HEK293 (cell line): ENCODE measurements at regions not wholly inside any gene's neighbourhood (a gene's known extent, or its start where the extent isn't known, plus 50 kb on each side); places are given as distances from the start of the nearest gene placed in this dataset.

ENCODE experiments used
- CTCF ChIA-PET: fragments of 350-600 bp; formaldehyde crosslinking; extraction: SDS; loops from one replicate; lab custom pipeline; 2021; ENCODE audit warnings: antibody characterized with exemption; lab: Yijun Ruan, JAX
- POLR2A ChIA-PET: fragments of 300-600 bp; formaldehyde crosslinking; extraction: SDS; loops from one replicate; lab custom pipeline; 2020; ENCODE audit warnings: antibody characterized with exemption, inconsistent platforms; lab: Yijun Ruan, JAX
- H3K27ac ChIP-seq: fragments of 200-500 bp; sonication (Bioruptor generic); 2 replicates; pipeline ENCODE4 v1.5.1; 2014; ENCODE audit warnings: low read depth, low read length, control low read depth, inconsistent platforms; ENCODE audit errors: extremely low read depth
- H3K36me3 ChIP-seq, 2 experiments: fragments of 200-500 bp in 1 of 2; sonication (Bioruptor generic) in 1 of 2; 1 replicate in 1 of 2; 2 replicates in 1 of 2; pipeline ENCODE4 v1.5.1; 2014 to 2017; ENCODE audit warnings: inconsistent platforms in 2 of 2, low read length in 2 of 2; ENCODE audit not compliant: control insufficient read depth in 2 of 2, insufficient read depth in 1 of 2
- H3K4me1 ChIP-seq: fragments of 200-500 bp; sonication (Bioruptor generic); 2 replicates; pipeline ENCODE4 v1.5.1; 2014; ENCODE audit warnings: mild to moderate bottlenecking, low read length, inconsistent platforms; ENCODE audit not compliant: control insufficient read depth, insufficient read depth
- H3K4me3 ChIP-seq: 2 replicates; pipeline ENCODE4 v1.5.1; 2011; ENCODE audit warnings: low read depth, mild to moderate bottlenecking, control low read depth, low read length, moderate library complexity
- H3K9me3 ChIP-seq: fragments of 200-500 bp; sonication (Bioruptor generic); 2 replicates; pipeline ENCODE4 v1.5.1; 2014; ENCODE audit warnings: low read depth, low read length, inconsistent platforms; ENCODE audit not compliant: control insufficient read depth, insufficient read depth
- ATF2 ChIP-seq: fragments of 450-650 bp; formaldehyde crosslinking; IDR thresholded peaks from 2 replicates; pipeline ENCODE4 v1.5.1; 2016; ENCODE audit warnings: missing biosample characterization, missing genetic modification characterization, low read depth
- INSM2 ChIP-seq: fragments of 450-650 bp; formaldehyde crosslinking; IDR thresholded peaks from 2 replicates; pipeline ENCODE4 v1.5.1; 2016; ENCODE audit warnings: missing biosample characterization, missing genetic modification characterization
- KLF7 ChIP-seq: fragments of 450-650 bp; formaldehyde crosslinking; IDR thresholded peaks from 2 replicates; pipeline ENCODE4 v1.5.1; 2016; ENCODE audit warnings: missing biosample characterization, missing genetic modification characterization, borderline replicate concordance
- PRDM1 ChIP-seq: fragments of 450-650 bp; formaldehyde crosslinking; IDR thresholded peaks from 2 replicates; pipeline ENCODE4; 2016; ENCODE audit warnings: missing biosample characterization, missing genetic modification characterization
- SP7 ChIP-seq: fragments of 450-650 bp; formaldehyde crosslinking; IDR thresholded peaks from 2 replicates; pipeline ENCODE4 v1.5.1; 2016; ENCODE audit warnings: missing biosample characterization, missing genetic modification characterization
- YY1 ChIP-seq: fragments of 450-650 bp; formaldehyde crosslinking; IDR thresholded peaks from 2 replicates; pipeline ENCODE4 v1.5.1; 2018; ENCODE audit warnings: missing biosample characterization, missing genetic modification characterization
- ZBTB48 ChIP-seq: fragments of 450-650 bp; formaldehyde crosslinking; IDR thresholded peaks from 2 replicates; pipeline ENCODE4 v1.5.1; 2016; ENCODE audit warnings: missing biosample characterization, missing genetic modification characterization
- ZFP41 ChIP-seq: fragments of 450-650 bp; formaldehyde crosslinking; IDR thresholded peaks from 2 replicates; pipeline ENCODE4 v1.5.1; 2016; ENCODE audit warnings: missing biosample characterization, missing genetic modification characterization, borderline replicate concordance
- ZNF121 ChIP-seq: fragments of 450-650 bp; formaldehyde crosslinking; IDR thresholded peaks from 2 replicates; pipeline ENCODE4 v1.5.1; 2016; ENCODE audit warnings: missing biosample characterization, missing genetic modification characterization
- ZNF140 ChIP-seq: fragments of 450-650 bp; formaldehyde crosslinking; IDR thresholded peaks from 2 replicates; pipeline ENCODE4 v1.5.1; 2016; ENCODE audit warnings: missing biosample characterization, missing genetic modification characterization
- ZNF48 ChIP-seq: fragments of 450-650 bp; formaldehyde crosslinking; IDR thresholded peaks from 2 replicates; pipeline ENCODE4 v1.5.1; 2016; ENCODE audit warnings: missing biosample characterization, missing genetic modification characterization
- ZNF580 ChIP-seq: fragments of 450-650 bp; formaldehyde crosslinking; IDR thresholded peaks from 2 replicates; pipeline ENCODE4 v1.5.1; 2016; ENCODE audit warnings: missing biosample characterization, missing genetic modification characterization
- ZNF626 ChIP-seq: fragments of 450-650 bp; sonication (Bioruptor Pico); formaldehyde crosslinking; IDR thresholded peaks from 2 replicates; pipeline ENCODE4 v1.5.1; 2018; ENCODE audit warnings: missing biosample characterization, missing genetic modification characterization, inconsistent platforms
- ZNF629 ChIP-seq: fragments of 450-650 bp; formaldehyde crosslinking; IDR thresholded peaks from 2 replicates; pipeline ENCODE4 v1.5.1; 2017; ENCODE audit warnings: missing biosample characterization, missing genetic modification characterization
- ZNF768 ChIP-seq: fragments of 450-650 bp; formaldehyde crosslinking; IDR thresholded peaks from 2 replicates; pipeline ENCODE4 v1.5.1; 2018; ENCODE audit warnings: missing biosample characterization, mild to moderate bottlenecking, missing genetic modification characterization
- ZSCAN16 ChIP-seq: fragments of 450-650 bp; formaldehyde crosslinking; IDR thresholded peaks from 2 replicates; pipeline ENCODE4 v1.5.1; 2016; ENCODE audit warnings: missing biosample characterization, missing genetic modification characterization
- TF ChIP-seq, protein P1 (sequence below): fragments of 450-650 bp; formaldehyde crosslinking; IDR thresholded peaks from 2 replicates; pipeline ENCODE4 v1.5.1; 2017; ENCODE audit warnings: missing biosample characterization, missing genetic modification characterization
- TF ChIP-seq, protein P2 (sequence below): fragments of 450-650 bp; formaldehyde crosslinking; IDR thresholded peaks from 2 replicates; pipeline ENCODE4 v1.5.1; 2017; ENCODE audit warnings: missing biosample characterization, missing genetic modification characterization
- TF ChIP-seq, protein P3 (sequence below): fragments of 450-650 bp; formaldehyde crosslinking; IDR thresholded peaks from 2 replicates; pipeline ENCODE4 v1.5.1; 2016; ENCODE audit warnings: missing biosample characterization, missing genetic modification characterization
- TF ChIP-seq, protein P4 (sequence below): fragments of 450-650 bp; formaldehyde crosslinking; IDR thresholded peaks from 2 replicates; pipeline ENCODE4 v1.5.1; 2016; ENCODE audit warnings: missing biosample characterization, missing genetic modification characterization

DNA sequence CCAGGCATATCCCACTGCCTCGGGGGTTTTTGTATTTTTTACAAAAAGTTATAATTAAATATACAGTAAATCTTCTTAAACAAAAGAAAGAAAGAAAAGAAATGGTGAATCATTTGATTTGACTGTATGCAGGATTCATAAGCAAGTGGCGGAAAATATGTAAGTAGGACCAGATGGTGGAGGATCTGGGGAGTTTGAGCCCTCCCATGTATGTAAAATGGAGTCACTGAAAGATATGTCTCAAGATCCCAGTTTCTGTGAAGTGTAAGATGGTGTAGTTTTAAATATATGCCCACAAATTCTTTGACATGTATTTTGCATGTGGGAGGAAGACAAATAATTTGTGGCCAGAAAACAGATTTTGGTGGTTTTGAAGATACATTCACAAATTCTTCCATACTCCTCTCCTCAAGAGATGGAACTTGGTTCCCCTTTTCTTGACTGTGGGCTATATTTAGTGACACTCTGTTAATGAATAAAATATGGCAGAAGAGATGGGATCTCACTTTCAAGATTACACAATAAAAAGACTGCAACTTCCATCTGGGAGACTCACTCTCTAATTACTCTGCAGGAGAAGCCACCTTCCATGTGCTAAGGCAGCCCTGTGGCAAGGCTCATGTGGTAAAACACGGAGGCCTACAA lies 133.6 kb upstream of the S100G start:
- ChIA-PET CTCF (no interaction called here), POLR2A (no interaction called here)
- H3K9me3 ChIP-seq, result peaks cover 2% of the 10 kb centered on the region; the same call in 1 of the 2 replicates

DNA sequence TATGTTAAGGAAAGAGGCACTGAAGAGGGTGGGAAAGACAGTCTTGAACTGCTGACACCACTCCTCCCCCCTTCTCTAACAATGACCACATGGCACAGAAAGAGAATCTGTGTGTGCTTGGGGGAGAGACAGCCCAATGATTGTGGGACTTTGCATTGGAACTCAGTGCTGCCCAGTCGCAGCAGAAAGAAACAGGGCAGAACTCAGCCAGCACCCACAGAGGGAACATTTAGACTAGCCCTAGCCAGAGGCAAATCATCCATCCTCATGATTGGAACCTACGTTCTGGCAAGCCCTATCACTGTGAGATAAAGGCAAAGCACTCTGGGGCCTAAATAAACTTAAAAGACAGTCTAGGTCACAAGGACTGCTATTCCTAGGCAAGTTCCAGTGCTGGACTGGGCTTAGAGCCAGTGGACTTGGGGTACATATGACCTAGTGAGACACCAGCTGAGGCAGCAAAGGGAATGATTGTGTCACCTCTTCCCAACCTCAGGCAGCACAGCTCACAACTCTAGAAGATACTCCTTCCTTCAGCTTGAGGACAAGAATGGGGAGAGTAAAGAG lies 132.8 kb upstream of the S100G start:
- ChIA-PET CTCF (no interaction called here), POLR2A (no interaction called here)
- no peaks in the 10 kb centered on the region for H3K36me3 ChIP-seq
- H3K4me1 ChIP-seq, result no peaks in the 10 kb centered on the region
- no peak overlapping the region for H3K4me3 ChIP-seq
- H3K27ac ChIP-seq, result no peak overlapping the region
- peaks cover 2% of the 10 kb centered on the region; the same call in 1 of the 2 replicates for H3K9me3 ChIP-seq
- TF ChIP-seq INSM2 (no peak), ZNF768 (no peak), YY1 (tag by site-specific recombination) (no peak), KLF7 (tag by site-specific recombination) (no peak), ZNF140 (no peak), ZSCAN16 (tag by site-specific recombination) (no peak), SP7 (tag by site-specific recombination) (no peak), ZNF626 (no peak)
- TF ChIP-seq, protein P1, sequence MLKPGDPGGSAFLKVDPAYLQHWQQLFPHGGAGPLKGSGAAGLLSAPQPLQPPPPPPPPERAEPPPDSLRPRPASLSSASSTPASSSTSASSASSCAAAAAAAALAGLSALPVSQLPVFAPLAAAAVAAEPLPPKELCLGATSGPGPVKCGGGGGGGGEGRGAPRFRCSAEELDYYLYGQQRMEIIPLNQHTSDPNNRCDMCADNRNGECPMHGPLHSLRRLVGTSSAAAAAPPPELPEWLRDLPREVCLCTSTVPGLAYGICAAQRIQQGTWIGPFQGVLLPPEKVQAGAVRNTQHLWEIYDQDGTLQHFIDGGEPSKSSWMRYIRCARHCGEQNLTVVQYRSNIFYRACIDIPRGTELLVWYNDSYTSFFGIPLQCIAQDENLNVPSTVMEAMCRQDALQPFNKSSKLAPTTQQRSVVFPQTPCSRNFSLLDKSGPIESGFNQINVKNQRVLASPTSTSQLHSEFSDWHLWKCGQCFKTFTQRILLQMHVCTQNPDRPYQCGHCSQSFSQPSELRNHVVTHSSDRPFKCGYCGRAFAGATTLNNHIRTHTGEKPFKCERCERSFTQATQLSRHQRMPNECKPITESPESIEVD (tag by site-specific recombination), result no peak
- TF ChIP-seq, protein P2, sequence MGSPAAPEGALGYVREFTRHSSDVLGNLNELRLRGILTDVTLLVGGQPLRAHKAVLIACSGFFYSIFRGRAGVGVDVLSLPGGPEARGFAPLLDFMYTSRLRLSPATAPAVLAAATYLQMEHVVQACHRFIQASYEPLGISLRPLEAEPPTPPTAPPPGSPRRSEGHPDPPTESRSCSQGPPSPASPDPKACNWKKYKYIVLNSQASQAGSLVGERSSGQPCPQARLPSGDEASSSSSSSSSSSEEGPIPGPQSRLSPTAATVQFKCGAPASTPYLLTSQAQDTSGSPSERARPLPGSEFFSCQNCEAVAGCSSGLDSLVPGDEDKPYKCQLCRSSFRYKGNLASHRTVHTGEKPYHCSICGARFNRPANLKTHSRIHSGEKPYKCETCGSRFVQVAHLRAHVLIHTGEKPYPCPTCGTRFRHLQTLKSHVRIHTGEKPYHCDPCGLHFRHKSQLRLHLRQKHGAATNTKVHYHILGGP, result no peak

More for the DNA sequence above, 133.6 kb upstream of the S100G start:
- Histone ChIP-seq H3K36me3 (no peaks in the 10 kb centered on the region), H3K27ac (no peak overlapping the region), H3K4me3 (no peak overlapping the region), H3K4me1 (no peaks in the 10 kb centered on the region)
- TF ChIP-seq ZBTB48, result no peak
- TF ChIP-seq ZNF580, result no peak
- TF ChIP-seq, protein P3, sequence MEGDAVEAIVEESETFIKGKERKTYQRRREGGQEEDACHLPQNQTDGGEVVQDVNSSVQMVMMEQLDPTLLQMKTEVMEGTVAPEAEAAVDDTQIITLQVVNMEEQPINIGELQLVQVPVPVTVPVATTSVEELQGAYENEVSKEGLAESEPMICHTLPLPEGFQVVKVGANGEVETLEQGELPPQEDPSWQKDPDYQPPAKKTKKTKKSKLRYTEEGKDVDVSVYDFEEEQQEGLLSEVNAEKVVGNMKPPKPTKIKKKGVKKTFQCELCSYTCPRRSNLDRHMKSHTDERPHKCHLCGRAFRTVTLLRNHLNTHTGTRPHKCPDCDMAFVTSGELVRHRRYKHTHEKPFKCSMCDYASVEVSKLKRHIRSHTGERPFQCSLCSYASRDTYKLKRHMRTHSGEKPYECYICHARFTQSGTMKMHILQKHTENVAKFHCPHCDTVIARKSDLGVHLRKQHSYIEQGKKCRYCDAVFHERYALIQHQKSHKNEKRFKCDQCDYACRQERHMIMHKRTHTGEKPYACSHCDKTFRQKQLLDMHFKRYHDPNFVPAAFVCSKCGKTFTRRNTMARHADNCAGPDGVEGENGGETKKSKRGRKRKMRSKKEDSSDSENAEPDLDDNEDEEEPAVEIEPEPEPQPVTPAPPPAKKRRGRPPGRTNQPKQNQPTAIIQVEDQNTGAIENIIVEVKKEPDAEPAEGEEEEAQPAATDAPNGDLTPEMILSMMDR, result no peak
- TF ChIP-seq ZNF48 (tag by site-specific recombination), result no peak
- TF ChIP-seq ZFP41 (tag by site-specific recombination), result no peak
- TF ChIP-seq ATF2 (tag by site-specific recombination), result no peak
- no peak for TF ChIP-seq PRDM1 (tag by site-specific recombination)
- TF ChIP-seq, protein P4, sequence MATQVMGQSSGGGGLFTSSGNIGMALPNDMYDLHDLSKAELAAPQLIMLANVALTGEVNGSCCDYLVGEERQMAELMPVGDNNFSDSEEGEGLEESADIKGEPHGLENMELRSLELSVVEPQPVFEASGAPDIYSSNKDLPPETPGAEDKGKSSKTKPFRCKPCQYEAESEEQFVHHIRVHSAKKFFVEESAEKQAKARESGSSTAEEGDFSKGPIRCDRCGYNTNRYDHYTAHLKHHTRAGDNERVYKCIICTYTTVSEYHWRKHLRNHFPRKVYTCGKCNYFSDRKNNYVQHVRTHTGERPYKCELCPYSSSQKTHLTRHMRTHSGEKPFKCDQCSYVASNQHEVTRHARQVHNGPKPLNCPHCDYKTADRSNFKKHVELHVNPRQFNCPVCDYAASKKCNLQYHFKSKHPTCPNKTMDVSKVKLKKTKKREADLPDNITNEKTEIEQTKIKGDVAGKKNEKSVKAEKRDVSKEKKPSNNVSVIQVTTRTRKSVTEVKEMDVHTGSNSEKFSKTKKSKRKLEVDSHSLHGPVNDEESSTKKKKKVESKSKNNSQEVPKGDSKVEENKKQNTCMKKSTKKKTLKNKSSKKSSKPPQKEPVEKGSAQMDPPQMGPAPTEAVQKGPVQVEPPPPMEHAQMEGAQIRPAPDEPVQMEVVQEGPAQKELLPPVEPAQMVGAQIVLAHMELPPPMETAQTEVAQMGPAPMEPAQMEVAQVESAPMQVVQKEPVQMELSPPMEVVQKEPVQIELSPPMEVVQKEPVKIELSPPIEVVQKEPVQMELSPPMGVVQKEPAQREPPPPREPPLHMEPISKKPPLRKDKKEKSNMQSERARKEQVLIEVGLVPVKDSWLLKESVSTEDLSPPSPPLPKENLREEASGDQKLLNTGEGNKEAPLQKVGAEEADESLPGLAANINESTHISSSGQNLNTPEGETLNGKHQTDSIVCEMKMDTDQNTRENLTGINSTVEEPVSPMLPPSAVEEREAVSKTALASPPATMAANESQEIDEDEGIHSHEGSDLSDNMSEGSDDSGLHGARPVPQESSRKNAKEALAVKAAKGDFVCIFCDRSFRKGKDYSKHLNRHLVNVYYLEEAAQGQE, result no peak
- no peak for TF ChIP-seq ZNF629 (tag by site-specific recombination)
- no peak for TF ChIP-seq ZNF121 (tag by site-specific recombination)
